DND-41 (cell line): ENCODE measurements at regions not wholly inside any gene's neighbourhood (a gene's known extent, or its start where the extent isn't known, plus 50 kb on each side); places are given as distances from the start of the nearest gene placed in this dataset.

Source experiments
- EZH2 ChIP-seq: IDR thresholded peaks from 3 replicates; pipeline ENCODE4 v1.6.1; 2012; ENCODE audit warnings: borderline replicate concordance, low read depth, mild to moderate bottlenecking, moderate library complexity, low read length, inconsistent platforms; ENCODE audit not compliant: severe bottlenecking
- TF ChIP-seq, protein P1 (sequence below): IDR thresholded peaks from 2 replicates; pipeline ENCODE4 v1.5.1; 2012; ENCODE audit warnings: borderline replicate concordance, low read length, moderate library complexity, mild to moderate bottlenecking; ENCODE audit not compliant: poor library complexity, severe bottlenecking; ENCODE audit errors: extremely low read depth

DNA sequence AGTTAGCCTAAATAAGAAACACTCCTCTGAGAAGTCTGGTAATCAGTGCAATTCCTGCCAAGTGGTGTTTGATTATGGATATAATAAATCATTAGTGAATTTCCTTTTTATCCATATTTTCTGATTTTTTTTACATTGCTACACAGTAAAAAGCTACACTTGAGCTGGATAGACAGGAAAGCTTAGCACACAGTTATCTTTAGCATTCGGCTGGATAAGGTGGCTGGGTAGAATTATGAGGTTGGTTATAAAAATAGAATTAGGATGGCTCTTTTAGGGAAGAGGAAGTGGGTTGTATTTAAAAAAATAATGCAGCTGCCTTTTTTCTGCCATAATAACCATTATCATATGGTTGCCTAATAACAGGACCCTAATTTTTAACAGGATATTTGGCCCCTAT, 460.6 kb downstream of the NAF1 start:
- TF ChIP-seq, protein P1, sequence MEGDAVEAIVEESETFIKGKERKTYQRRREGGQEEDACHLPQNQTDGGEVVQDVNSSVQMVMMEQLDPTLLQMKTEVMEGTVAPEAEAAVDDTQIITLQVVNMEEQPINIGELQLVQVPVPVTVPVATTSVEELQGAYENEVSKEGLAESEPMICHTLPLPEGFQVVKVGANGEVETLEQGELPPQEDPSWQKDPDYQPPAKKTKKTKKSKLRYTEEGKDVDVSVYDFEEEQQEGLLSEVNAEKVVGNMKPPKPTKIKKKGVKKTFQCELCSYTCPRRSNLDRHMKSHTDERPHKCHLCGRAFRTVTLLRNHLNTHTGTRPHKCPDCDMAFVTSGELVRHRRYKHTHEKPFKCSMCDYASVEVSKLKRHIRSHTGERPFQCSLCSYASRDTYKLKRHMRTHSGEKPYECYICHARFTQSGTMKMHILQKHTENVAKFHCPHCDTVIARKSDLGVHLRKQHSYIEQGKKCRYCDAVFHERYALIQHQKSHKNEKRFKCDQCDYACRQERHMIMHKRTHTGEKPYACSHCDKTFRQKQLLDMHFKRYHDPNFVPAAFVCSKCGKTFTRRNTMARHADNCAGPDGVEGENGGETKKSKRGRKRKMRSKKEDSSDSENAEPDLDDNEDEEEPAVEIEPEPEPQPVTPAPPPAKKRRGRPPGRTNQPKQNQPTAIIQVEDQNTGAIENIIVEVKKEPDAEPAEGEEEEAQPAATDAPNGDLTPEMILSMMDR, result no peak
- no peak for TF ChIP-seq EZH2
